ENCODE measurements at regions not wholly inside any gene's neighbourhood (a gene's known extent, or its start where the extent isn't known, plus 50 kb on each side); places are given as distances from the start of the nearest gene placed in this dataset.

DNA sequence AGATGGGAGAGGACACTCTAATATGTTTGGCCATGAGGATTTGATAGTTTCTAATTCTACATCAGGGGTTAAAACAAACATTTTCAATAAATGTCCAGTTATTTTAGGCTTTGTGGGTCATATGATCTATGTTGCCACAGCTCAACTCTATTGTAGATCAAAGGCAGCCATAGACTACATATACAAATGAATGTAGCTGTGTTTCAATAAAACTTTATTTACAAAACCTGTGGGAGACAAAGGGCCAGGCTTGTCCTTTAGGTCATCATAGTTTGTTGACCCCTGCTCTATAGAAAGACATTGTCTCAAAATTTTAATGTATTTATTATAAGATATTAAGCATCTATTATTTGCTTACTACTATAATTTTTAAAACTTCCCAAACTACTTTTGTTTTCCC, 325.4 kb upstream of the MEF2C start:
- TF ChIP-seq CTCF (IDR thresholded peaks at IDR 0.05; ENCODE audit: poor library complexity) (no peak), EZH2phosphoT487 (IDR thresholded peaks at IDR 0.05; ENCODE audit: low read depth, severe bottlenecking, unreplicated experiment) (no peak)
